ENCODE measurements at regions not wholly inside any gene's neighbourhood (a gene's known extent, or its start where the extent isn't known, plus 50 kb on each side); places are given as distances from the start of the nearest gene placed in this dataset.

- POLR2A ChIA-PET: no interaction called here
- no peaks in the 10 kb centered on the region for H3K27me3 ChIP-seq (replicated peaks in 2 of 5; ENCODE audit: control insufficient read depth in 4 of 5, insufficient read depth in 5 of 5, low read length in 4 of 5)
- H3K4me1 ChIP-seq (ENCODE audit: control extremely low read depth in 1 of 4, control insufficient read depth in 4 of 4, insufficient read depth in 4 of 4, low read length in 3 of 4): no peaks in the 10 kb centered on the region
- H3K27ac ChIP-seq (ENCODE audit: insufficient read depth in 1 of 2, low read depth in 1 of 2, low read length in 2 of 2, poor library complexity in 1 of 2, severe bottlenecking in 2 of 2): no peak overlapping the region
- H3K36me3 ChIP-seq (ENCODE audit: control insufficient read depth in 4 of 4, insufficient read depth in 4 of 4, low read length in 3 of 4): no peaks in the 10 kb centered on the region
- DNase-seq: peak; percentile 67 to 81 (median 75)
- H3K4me3 ChIP-seq (ENCODE audit: control insufficient read depth in 1 of 7, extremely low read depth in 1 of 7, insufficient read depth in 4 of 7, low read depth in 2 of 7, low read length in 6 of 7): no peak overlapping the region
- WGBS (ENCODE audit: insufficient coverage): 87% methylated on average over 2 of the region's 7 CpGs
- CTCF ChIA-PET: interaction anchor here (0.7 to 2.7 kb wide), 12 partner anchors 9 to 702 kb away, joined by 3 to 27 read pairs (median 4); no protein-coding TSS in a partner anchor
- H3K9me3 ChIP-seq (ENCODE audit: control extremely low read depth in 1 of 5, control insufficient read depth in 4 of 5, insufficient read depth in 2 of 5, low read depth in 1 of 5, low read length in 4 of 5): peaks cover 0 to 2% (median 0%) of the 10 kb centered on the region in 5 experiments
Measured at GRCh38 chr18:62637807-62638687, 77.3 kb upstream of the PHLPP1 start.

- Histone ChIP-seq H3K27ac (ENCODE audit: insufficient read depth in 1 of 2, low read depth in 1 of 2, low read length in 2 of 2, poor library complexity in 1 of 2, severe bottlenecking in 2 of 2) (no peak overlapping the region), H3K27me3 (replicated peaks in 2 of 5; ENCODE audit: control insufficient read depth in 4 of 5, insufficient read depth in 5 of 5, low read length in 4 of 5) (no peaks in the 10 kb centered on the region), H3K4me3 (ENCODE audit: control insufficient read depth in 1 of 7, extremely low read depth in 1 of 7, insufficient read depth in 4 of 7, low read depth in 2 of 7, low read length in 6 of 7) (no peak overlapping the region), H3K4me1 (ENCODE audit: control extremely low read depth in 1 of 4, control insufficient read depth in 4 of 4, insufficient read depth in 4 of 4, low read length in 3 of 4) (no peaks in the 10 kb centered on the region), H3K36me3 (ENCODE audit: control insufficient read depth in 4 of 4, insufficient read depth in 4 of 4, low read length in 3 of 4) (no peaks in the 10 kb centered on the region), H3K9me3 (ENCODE audit: control extremely low read depth in 1 of 5, control insufficient read depth in 4 of 5, insufficient read depth in 2 of 5, low read depth in 1 of 5, low read length in 4 of 5) (peaks cover 0 to 4% (median 0%) of the 10 kb centered on the region in 5 experiments)
- no peak for DNase-seq
- ChIA-PET POLR2A (no interaction called here), CTCF (no interaction called here)
- 95% methylated on average over 3 of the region's 5 CpGs for WGBS (ENCODE audit: insufficient coverage)
Measured at GRCh38 chr18:62643181-62643580, 72.2 kb upstream of the PHLPP1 start.

GRCh38 chr18:62644773-62645172, 70.6 kb upstream of the PHLPP1 start:
- Histone ChIP-seq H3K27me3 (replicated peaks in 2 of 5; ENCODE audit: control insufficient read depth in 4 of 5, insufficient read depth in 5 of 5, low read length in 4 of 5) (no peaks in the 10 kb centered on the region), H3K4me3 (ENCODE audit: control insufficient read depth in 1 of 7, extremely low read depth in 1 of 7, insufficient read depth in 4 of 7, low read depth in 2 of 7, low read length in 6 of 7) (no peak overlapping the region), H3K36me3 (ENCODE audit: control insufficient read depth in 4 of 4, insufficient read depth in 4 of 4, low read length in 3 of 4) (no peaks in the 10 kb centered on the region), H3K27ac (ENCODE audit: insufficient read depth in 1 of 2, low read depth in 1 of 2, low read length in 2 of 2, poor library complexity in 1 of 2, severe bottlenecking in 2 of 2) (no peak overlapping the region), H3K9me3 (ENCODE audit: control extremely low read depth in 1 of 5, control insufficient read depth in 4 of 5, insufficient read depth in 2 of 5, low read depth in 1 of 5, low read length in 4 of 5) (peaks cover 0 to 4% (median 0%) of the 10 kb centered on the region in 5 experiments), H3K4me1 (ENCODE audit: control extremely low read depth in 1 of 4, control insufficient read depth in 4 of 4, insufficient read depth in 4 of 4, low read length in 3 of 4) (no peaks in the 10 kb centered on the region)
- CTCF ChIA-PET: interaction anchor here (0.5 kb wide), 1 partner anchor 56 kb away, joined by 3 read pairs; no protein-coding TSS in a partner anchor
- 98% methylated on average over 6 of the region's 6 CpGs for WGBS (ENCODE audit: insufficient coverage)
- POLR2A ChIA-PET: no interaction called here
- DNase-seq: no peak

- no peaks in the 10 kb centered on the region for H3K4me1 ChIP-seq (ENCODE audit: control extremely low read depth in 1 of 4, control insufficient read depth in 4 of 4, insufficient read depth in 4 of 4, low read length in 3 of 4)
- POLR2A ChIA-PET: interaction anchor here (0.6 to 0.7 kb wide), 2 partner anchors 38 to 835 kb away, joined by 3 to 5 read pairs; no protein-coding TSS in a partner anchor
- H3K27ac ChIP-seq (ENCODE audit: insufficient read depth in 1 of 2, low read depth in 1 of 2, low read length in 2 of 2, poor library complexity in 1 of 2, severe bottlenecking in 2 of 2): no peak overlapping the region
- CTCF ChIA-PET: interaction anchor here (0.7 to 1.3 kb wide), 3 partner anchors 9 to 338 kb away, joined by 3 to 4 read pairs (median 3); no protein-coding TSS in a partner anchor
- H3K4me3 ChIP-seq (ENCODE audit: control insufficient read depth in 1 of 7, extremely low read depth in 1 of 7, insufficient read depth in 4 of 7, low read depth in 2 of 7, low read length in 6 of 7): no peak overlapping the region
- H3K9me3 ChIP-seq (ENCODE audit: control extremely low read depth in 1 of 5, control insufficient read depth in 4 of 5, insufficient read depth in 2 of 5, low read depth in 1 of 5, low read length in 4 of 5): peaks cover 0 to 4% (median 0%) of the 10 kb centered on the region in 5 experiments
- no peak for DNase-seq
- peaks cover 0 to 3% (median 0%) of the 10 kb centered on the region in 5 experiments for H3K27me3 ChIP-seq (replicated peaks in 2 of 5; ENCODE audit: control insufficient read depth in 4 of 5, insufficient read depth in 5 of 5, low read length in 4 of 5)
- WGBS (ENCODE audit: insufficient coverage): no CpG with 5 or more reads among the region's 2 CpGs
- no peaks in the 10 kb centered on the region for H3K36me3 ChIP-seq (ENCODE audit: control insufficient read depth in 4 of 4, insufficient read depth in 4 of 4, low read length in 3 of 4)
Measured at GRCh38 chr18:62647179-62647578, 68.2 kb upstream of the PHLPP1 start.

GRCh38 chr18:62648045-62648678, 67.2 kb upstream of the PHLPP1 start:
- H3K4me3 ChIP-seq (ENCODE audit: control insufficient read depth in 1 of 7, extremely low read depth in 1 of 7, insufficient read depth in 4 of 7, low read depth in 2 of 7, low read length in 6 of 7): no peak overlapping the region
- no peak overlapping the region for H3K27ac ChIP-seq (ENCODE audit: insufficient read depth in 1 of 2, low read depth in 1 of 2, low read length in 2 of 2, poor library complexity in 1 of 2, severe bottlenecking in 2 of 2)
- H3K4me1 ChIP-seq (ENCODE audit: control extremely low read depth in 1 of 4, control insufficient read depth in 4 of 4, insufficient read depth in 4 of 4, low read length in 3 of 4): no peaks in the 10 kb centered on the region
- 90% methylated on average over 2 of the region's 6 CpGs for WGBS (ENCODE audit: insufficient coverage)
- ChIA-PET POLR2A (interaction anchor here (0.7 kb wide), 2 partner anchors 37 to 91 kb away, joined by 3 to 5 read pairs; no protein-coding TSS in a partner anchor), CTCF (interaction anchor here (1.2 kb wide), 2 partner anchors 13 to 16 kb away, joined by 3 read pairs; no protein-coding TSS in a partner anchor)
- peaks cover 0 to 4% (median 0%) of the 10 kb centered on the region in 5 experiments for H3K9me3 ChIP-seq (ENCODE audit: control extremely low read depth in 1 of 5, control insufficient read depth in 4 of 5, insufficient read depth in 2 of 5, low read depth in 1 of 5, low read length in 4 of 5)
- H3K27me3 ChIP-seq (replicated peaks in 2 of 5; ENCODE audit: control insufficient read depth in 4 of 5, insufficient read depth in 5 of 5, low read length in 4 of 5): peaks cover 0 to 3% (median 0%) of the 10 kb centered on the region in 5 experiments
- H3K36me3 ChIP-seq (ENCODE audit: control insufficient read depth in 4 of 4, insufficient read depth in 4 of 4, low read length in 3 of 4): no peaks in the 10 kb centered on the region
- no peak for DNase-seq

- H3K27ac ChIP-seq (ENCODE audit: insufficient read depth in 1 of 2, low read depth in 1 of 2, low read length in 2 of 2, poor library complexity in 1 of 2, severe bottlenecking in 2 of 2): no peak overlapping the region
- peaks cover 0 to 3% (median 0%) of the 10 kb centered on the region in 5 experiments for H3K27me3 ChIP-seq (replicated peaks in 2 of 5; ENCODE audit: control insufficient read depth in 4 of 5, insufficient read depth in 5 of 5, low read length in 4 of 5)
- H3K9me3 ChIP-seq (ENCODE audit: control extremely low read depth in 1 of 5, control insufficient read depth in 4 of 5, insufficient read depth in 2 of 5, low read depth in 1 of 5, low read length in 4 of 5): no peaks in the 10 kb centered on the region
- H3K4me1 ChIP-seq (ENCODE audit: control extremely low read depth in 1 of 4, control insufficient read depth in 4 of 4, insufficient read depth in 4 of 4, low read length in 3 of 4): no peaks in the 10 kb centered on the region
- WGBS (ENCODE audit: insufficient coverage): 90% methylated on average over 2 of the region's 7 CpGs
- no peak for DNase-seq
- ChIA-PET CTCF (interaction anchor here (0.6 to 1.6 kb wide), 2 partner anchors 12 to 62 kb away, joined by 3 to 8 read pairs; no protein-coding TSS in a partner anchor), POLR2A (no interaction called here)
- no peak overlapping the region for H3K4me3 ChIP-seq (ENCODE audit: control insufficient read depth in 1 of 7, extremely low read depth in 1 of 7, insufficient read depth in 4 of 7, low read depth in 2 of 7, low read length in 6 of 7)
- H3K36me3 ChIP-seq (ENCODE audit: control insufficient read depth in 4 of 4, insufficient read depth in 4 of 4, low read length in 3 of 4): no peaks in the 10 kb centered on the region
Measured at GRCh38 chr18:62651276-62652056, 63.9 kb upstream of the PHLPP1 start.

Data from common myeloid progenitor, CD34-positive (primary cell).